Thymus (tissue), 11 donors: ENCODE measurements at regions not wholly inside any gene's neighbourhood (a gene's known extent, or its start where the extent isn't known, plus 50 kb on each side); places are given as distances from the start of the nearest gene placed in this dataset.

Source experiments
- DNase-seq, 9 donors: peaks; one replicate each; pipeline ENCODE4 v3.0.0-alpha.2; 2013; ENCODE audit warnings: low spot score in 9 of 9, low read depth in 6 of 9, missing footprints in 1 of 9
- H3K27ac ChIP-seq, 2 donors: one replicate each; pipeline ENCODE4 v1.5.1; 2013; ENCODE audit warnings: control low read depth in 1 of 2, low read depth in 1 of 2, low read length in 1 of 2, mild to moderate bottlenecking in 1 of 2, moderate library complexity in 1 of 2
- H3K27me3 ChIP-seq, 2 donors: one replicate each; pipeline ENCODE4 v1.5.1; 2013; ENCODE audit warnings: low read length in 1 of 2; ENCODE audit not compliant: control insufficient read depth in 2 of 2, insufficient read depth in 1 of 2
- H3K36me3 ChIP-seq, 2 donors: one replicate each; pipeline ENCODE4 v1.5.1; 2013; ENCODE audit warnings: low read length in 1 of 2, mild to moderate bottlenecking in 1 of 2, moderate library complexity in 1 of 2; ENCODE audit not compliant: control insufficient read depth in 2 of 2, insufficient read depth in 2 of 2
- H3K4me1 ChIP-seq, 2 donors: one replicate each; pipeline ENCODE4 v1.5.1; 2013; ENCODE audit warnings: low read length in 2 of 2; ENCODE audit not compliant: control insufficient read depth in 2 of 2, insufficient read depth in 2 of 2
- H3K4me3 ChIP-seq, 2 donors: one replicate each; pipeline ENCODE4 v1.5.1; 2013; ENCODE audit warnings: low read length in 2 of 2, control low read depth in 1 of 2, mild to moderate bottlenecking in 1 of 2
- H3K9me3 ChIP-seq, 2 donors: one replicate each; pipeline ENCODE4 v1.5.1; 2013; ENCODE audit warnings: low read length in 1 of 2, mild to moderate bottlenecking in 1 of 2; ENCODE audit not compliant: control insufficient read depth in 2 of 2, insufficient read depth in 1 of 2
- WGBS: extraction: QIAGEN DNeasy Blood & Tissue Kit; methylation state at CpG from one replicate; pipeline ENCODE4 v1.1.7; 2013; 5-methylcytosine and 5-hydroxymethylcytosine counted together
- donor health status: healthy.

DNA sequence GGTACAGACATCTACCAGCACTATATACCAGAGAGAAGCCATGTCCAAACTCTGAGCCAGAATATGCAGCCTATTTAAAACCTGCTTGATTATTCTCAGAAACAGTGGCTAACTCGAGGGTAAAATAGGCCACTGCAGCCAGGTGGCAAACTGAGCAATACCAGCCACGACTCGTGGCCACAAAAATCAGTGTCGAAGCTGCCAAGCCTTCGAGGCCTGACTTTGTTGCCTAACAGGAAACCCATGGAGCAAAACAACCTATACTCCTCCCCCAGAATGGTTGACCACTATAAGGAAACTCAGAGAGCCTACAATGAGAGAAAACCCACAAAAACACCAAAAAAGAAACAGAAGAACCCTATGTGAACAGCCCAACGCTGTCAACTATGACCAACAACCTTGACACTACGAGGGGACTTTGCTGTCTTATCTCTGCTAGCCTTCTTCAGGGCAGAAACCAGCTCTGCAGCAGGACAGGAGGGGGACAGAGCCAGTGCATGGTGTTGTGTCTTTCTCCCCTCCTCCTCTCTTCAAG is 133.8 kb downstream of the TMEM174 start:
- Histone ChIP-seq H3K9me3 (peaks cover 0 to 2% of the 10 kb centered on the region in 2 donors), H3K4me1 (no peaks in the 10 kb centered on the region), H3K36me3 (no peaks in the 10 kb centered on the region), H3K27me3 (peaks cover 62 to 91% of the 10 kb centered on the region in 2 donors), H3K4me3 (no peak overlapping the region), H3K27ac (no peak overlapping the region)
- DNase-seq, result no peak
- WGBS, result 62% methylated on average over 7 of the region's 7 CpGs

DNA sequence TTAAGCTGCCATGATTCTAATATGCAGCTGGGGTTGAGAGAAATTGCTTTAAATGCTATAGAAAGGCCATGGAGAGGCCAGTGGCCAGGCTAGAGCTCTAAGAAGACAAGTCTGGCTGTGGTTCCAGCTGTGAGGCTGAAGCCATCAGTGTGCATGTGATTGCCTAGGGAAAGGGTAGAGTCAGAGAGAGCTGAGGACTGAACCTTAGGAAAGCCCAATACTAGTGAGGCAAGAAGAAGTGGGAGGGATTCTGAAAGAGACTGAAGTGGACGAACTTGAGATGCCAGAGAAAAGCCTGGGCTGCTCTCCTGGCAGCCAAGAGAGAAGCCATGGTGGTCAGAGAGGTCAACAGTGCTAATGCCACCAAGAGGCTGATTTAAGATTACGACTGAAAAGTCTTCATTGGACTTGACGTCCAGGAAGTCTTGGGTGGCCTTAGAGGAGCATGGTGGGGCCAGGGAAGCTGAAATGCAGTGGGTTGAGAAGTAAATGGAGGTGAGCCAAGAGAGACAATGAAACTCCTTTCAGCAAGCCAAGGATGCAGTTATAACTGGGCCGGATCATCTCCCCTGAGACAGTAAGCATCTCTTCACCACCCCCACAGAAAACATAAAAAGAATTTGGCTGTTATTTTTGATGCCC is 133.2 kb downstream of the TMEM174 start:
- DNase-seq, result no peak
- peaks cover 63 to 91% of the 10 kb centered on the region in 2 donors for H3K27me3 ChIP-seq
- no peaks in the 10 kb centered on the region for H3K4me1 ChIP-seq
- peaks cover 0 to 2% of the 10 kb centered on the region in 2 donors for H3K9me3 ChIP-seq
- WGBS, result 67% methylated on average over 4 of the region's 4 CpGs
- H3K27ac ChIP-seq, result no peak overlapping the region
- no peak overlapping the region for H3K4me3 ChIP-seq
- no peaks in the 10 kb centered on the region for H3K36me3 ChIP-seq

DNA sequence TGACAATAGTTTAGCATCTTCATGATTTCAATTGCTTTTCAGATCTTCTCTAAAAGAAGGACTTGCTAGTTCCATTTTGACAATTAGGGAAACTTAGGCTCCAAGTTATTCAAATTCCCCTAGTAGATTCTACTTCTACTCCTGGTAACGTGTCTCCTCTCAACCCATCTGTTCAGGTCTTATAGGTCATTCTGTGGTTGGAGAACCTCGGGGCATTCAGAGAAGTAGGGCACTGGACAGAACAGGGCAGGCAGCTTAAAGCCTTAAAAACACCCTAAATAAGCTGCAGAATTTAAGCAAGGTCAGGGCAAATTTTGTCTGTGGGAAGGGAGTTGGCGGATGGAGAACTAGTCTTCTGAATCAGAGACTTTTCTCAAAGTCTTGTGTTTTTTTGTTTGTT is 132.4 kb downstream of the TMEM174 start:
- Histone ChIP-seq H3K4me1 (no peaks in the 10 kb centered on the region), H3K27me3 (peaks cover 63 to 91% of the 10 kb centered on the region in 2 donors), H3K27ac (no peak overlapping the region), H3K9me3 (peaks cover 0 to 2% of the 10 kb centered on the region in 2 donors), H3K36me3 (no peaks in the 10 kb centered on the region), H3K4me3 (no peak overlapping the region)
- WGBS, result 87% methylated on average over 3 of the region's 3 CpGs
- DNase-seq, result no peak

DNA sequence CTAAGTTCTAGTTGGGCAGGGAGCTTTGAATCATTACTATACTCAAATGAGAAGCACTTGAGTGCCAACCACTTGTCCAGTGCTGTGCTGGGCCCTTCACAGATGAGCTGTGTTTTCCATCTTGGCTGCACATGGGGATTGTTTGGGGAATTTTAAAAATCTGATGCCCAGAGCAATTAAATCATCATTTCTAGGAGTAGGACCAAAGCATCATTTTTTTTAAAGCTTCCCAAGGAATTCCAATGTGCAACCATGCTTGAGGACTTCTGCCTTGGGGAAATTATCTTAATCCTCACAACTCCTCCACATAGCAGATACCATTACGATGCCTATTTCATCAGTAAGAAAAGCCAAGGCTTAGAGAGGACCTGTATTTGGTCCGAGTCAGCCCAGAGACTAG is 131.4 kb downstream of the TMEM174 start:
- peaks cover 65 to 91% of the 10 kb centered on the region in 2 donors for H3K27me3 ChIP-seq
- 62% methylated on average over 2 of the region's 2 CpGs for WGBS
- H3K9me3 ChIP-seq, result peaks cover 0 to 2% of the 10 kb centered on the region in 2 donors
- H3K27ac ChIP-seq, result no peak overlapping the region
- DNase-seq, result no peak
- H3K4me1 ChIP-seq, result no peaks in the 10 kb centered on the region
- H3K4me3 ChIP-seq, result no peak overlapping the region
- H3K36me3 ChIP-seq, result no peaks in the 10 kb centered on the region

DNA sequence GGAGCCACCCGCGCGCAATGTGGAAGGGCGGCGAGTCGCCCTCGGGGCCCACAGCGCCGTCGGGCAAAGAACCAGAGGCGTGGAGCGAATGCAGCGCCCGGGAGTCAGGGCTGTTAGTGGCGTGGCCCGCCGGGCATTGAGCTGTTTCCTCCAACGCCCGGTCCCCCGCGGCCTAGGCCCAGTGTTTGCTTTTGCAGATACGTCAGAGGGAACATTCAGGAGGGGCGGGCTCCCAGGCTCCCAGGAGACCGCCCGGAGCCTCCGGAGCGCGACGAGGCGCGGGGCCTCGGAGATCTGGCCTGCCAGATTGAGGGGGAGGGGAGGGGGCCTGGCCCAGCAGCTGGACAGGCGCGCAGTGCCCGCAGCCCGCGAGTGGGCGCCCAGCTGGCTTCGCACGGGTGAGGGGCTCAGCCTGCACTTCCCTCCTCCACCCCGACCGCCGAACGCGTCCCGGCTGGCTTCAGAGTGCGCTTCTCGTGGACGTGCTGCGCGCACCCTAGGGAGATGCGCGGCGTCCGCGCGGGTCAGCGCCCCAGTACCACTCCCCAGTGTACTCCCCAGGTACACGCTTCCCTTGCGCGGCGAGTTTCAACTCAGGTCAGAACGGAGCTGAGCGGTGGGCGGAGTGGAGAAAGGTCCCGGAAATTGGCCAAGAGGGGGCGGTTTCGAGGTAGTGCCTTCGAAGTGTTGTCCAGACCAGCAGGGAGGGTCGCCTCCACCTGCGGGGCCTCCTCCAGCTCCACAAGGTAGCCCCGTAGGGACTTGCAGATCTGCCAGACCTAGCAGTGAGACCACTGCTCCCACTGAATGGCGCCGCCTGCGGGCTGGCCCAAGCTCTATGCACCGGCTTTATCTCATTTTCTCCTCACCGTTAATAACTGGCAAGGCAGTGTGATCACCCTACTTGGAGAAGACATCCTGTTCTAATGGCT is 130.4 kb downstream of the TMEM174 start:
- no peaks in the 10 kb centered on the region for H3K36me3 ChIP-seq
- DNase-seq, result no peak
- H3K27ac ChIP-seq, result no peak overlapping the region
- 9% methylated on average over 77 of the region's 77 CpGs for WGBS
- peaks cover 74 to 99% of the 10 kb centered on the region in 2 donors for H3K27me3 ChIP-seq
- no peaks in the 10 kb centered on the region for H3K4me1 ChIP-seq
- H3K4me3 ChIP-seq, result no peak overlapping the region
- H3K9me3 ChIP-seq, result peaks cover 0 to 3% of the 10 kb centered on the region in 2 donors

DNA sequence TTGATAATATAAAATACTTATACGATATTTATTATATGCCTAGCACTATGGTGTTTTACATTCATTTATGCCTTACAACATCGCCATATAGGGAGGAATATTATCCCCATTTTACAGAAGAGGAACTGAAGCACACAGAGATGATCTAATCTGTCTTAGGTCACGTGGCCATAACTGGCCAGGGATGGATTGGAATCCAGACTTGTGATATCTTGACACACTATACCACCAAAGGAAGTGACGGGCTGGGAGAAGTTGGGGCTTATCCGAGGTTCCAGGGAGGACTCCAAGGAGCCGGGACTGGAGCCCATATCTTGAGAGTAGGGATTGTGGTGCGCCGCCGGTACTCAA is 129.8 kb downstream of the TMEM174 start:
- WGBS, result 13% methylated on average over 9 of the region's 9 CpGs
- peaks cover 81 to 100% of the 10 kb centered on the region in 2 donors for H3K27me3 ChIP-seq
- H3K9me3 ChIP-seq, result peaks cover 0 to 6% of the 10 kb centered on the region in 2 donors
- peaks cover 0 to 2% of the 10 kb centered on the region in 2 donors for H3K4me1 ChIP-seq
- no peaks in the 10 kb centered on the region for H3K36me3 ChIP-seq
- H3K27ac ChIP-seq, result no peak overlapping the region
- no peak overlapping the region for H3K4me3 ChIP-seq
- DNase-seq, result no peak

DNA sequence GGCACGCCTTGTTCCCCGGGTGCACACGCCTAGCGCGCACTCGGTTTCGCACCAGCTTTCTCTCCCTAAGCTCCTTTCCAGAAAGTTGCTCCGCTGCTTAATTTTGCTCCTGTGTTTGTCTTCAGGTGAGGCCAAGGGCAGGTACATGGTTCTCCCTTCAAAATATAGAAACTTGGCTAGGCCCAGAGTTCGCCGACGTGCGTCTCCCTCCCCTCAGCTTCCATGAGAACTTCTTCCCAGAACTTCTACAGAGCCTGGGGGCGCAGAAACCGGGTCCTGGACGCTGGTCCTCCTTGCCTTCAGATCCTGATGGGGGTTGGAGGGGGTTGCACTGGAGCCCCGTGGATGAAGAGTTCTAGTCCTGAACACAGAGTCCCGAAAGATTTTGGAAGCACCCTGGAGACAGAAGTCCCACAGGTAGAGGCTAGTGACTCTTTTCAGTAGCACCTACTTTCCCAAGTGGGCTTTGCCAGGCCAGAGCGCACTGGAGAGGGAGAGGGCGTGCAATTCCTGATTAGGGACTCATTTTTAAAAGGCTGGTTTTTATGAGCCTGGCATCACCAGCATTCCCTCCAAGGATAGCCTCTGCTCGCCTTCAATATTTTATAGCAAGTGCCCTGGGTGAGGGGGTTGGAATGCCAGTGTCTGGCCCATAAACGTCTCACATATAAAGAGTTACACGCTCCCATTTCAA is 128.4 kb downstream of the TMEM174 start:
- no peaks in the 10 kb centered on the region for H3K36me3 ChIP-seq
- no peak overlapping the region for H3K4me3 ChIP-seq
- no peak overlapping the region for H3K27ac ChIP-seq
- DNase-seq, result no peak
- WGBS, result 16% methylated on average over 22 of the region's 22 CpGs
- H3K4me1 ChIP-seq, result peaks cover 0 to 2% of the 10 kb centered on the region in 2 donors
- H3K27me3 ChIP-seq, result peaks cover 89 to 100% of the 10 kb centered on the region in 2 donors
- H3K9me3 ChIP-seq, result peaks cover 0 to 6% of the 10 kb centered on the region in 2 donors

DNA sequence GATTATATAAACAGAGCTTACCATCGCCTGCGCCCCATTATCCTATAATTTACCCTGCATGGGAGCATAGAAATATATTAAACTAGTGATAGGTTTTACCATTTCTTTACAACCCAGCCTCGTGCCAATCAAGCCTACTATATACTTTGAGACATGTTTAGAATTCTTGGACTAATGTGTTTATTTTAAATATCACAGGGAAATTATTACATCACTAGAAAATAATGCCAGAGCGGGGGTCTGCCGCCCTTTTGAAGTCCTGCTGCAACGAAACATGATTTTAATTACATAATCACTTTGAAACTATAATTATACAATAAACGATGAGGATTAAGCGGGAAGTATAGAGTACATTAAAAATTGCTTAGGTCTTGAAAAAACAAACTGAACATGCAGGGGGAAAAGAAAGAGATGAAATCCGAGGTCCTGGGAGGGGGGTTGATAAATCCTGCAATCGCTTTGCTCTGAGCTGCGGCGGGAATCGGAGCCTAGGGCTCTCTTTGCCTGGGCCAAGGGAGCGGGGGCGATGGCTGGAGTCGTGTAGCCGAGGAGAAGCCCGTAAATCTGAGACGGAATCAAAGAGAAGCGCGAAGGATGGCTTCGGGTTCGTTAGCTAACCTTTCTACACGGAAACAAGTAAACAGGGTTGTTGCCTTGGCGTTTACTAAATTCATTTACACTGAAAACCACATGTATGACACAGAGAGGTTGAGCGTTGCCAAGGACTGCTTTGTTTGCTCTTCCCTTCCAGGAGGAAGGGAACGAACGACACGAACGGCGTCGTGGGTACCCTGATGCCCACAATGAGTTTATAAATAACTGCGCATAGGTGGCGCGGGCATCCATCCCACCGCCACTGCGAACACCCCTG is 127.6 kb downstream of the TMEM174 start:
- no peaks in the 10 kb centered on the region for H3K36me3 ChIP-seq
- H3K4me3 ChIP-seq, result no peak overlapping the region
- H3K4me1 ChIP-seq, result peaks cover 0 to 2% of the 10 kb centered on the region in 2 donors
- H3K9me3 ChIP-seq, result peaks cover 0 to 6% of the 10 kb centered on the region in 2 donors
- H3K27me3 ChIP-seq, result peaks cover 84 to 100% of the 10 kb centered on the region in 2 donors
- H3K27ac ChIP-seq, result no peak overlapping the region
- DNase-seq, result no peak
- 10% methylated on average over 37 of the region's 37 CpGs for WGBS
